VCaP (cell line): ENCODE measurements at regions not wholly inside any gene's neighbourhood (a gene's known extent, or its start where the extent isn't known, plus 50 kb on each side); places are given as distances from the start of the nearest gene placed in this dataset.

Experiments used
- H3K27ac ChIP-seq: fragments of 450-650 bp; 2 replicates; pipeline ENCODE4 v1.5.1; 2017
- TF ChIP-seq, protein P1 (sequence below): fragments of 450-650 bp; conservative IDR thresholded peaks from 2 replicates; pipeline ENCODE4 v1.5.1; 2017; ENCODE audit warnings: mild to moderate bottlenecking, moderate library complexity

DNA sequence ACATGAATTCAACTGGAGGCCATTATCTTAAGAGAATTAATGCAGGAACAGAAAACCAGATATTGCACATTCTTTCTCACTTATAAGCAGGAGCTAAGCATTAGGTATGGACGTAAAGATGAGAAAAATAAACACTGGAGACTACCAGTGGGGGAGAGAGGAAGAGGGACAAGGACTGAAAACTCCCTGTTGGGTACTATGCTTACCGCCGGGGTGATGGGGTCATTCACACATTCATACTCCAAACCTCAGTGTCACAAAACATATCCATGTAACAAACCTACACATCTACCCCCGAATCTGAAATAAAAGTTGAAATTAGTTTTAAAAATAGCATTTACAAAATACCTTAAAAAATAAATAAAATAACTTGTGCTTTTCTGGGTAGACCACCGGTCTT, 80.8 kb upstream of the RAP1B start:
- no peak overlapping the region for H3K27ac ChIP-seq
- TF ChIP-seq, protein P1, sequence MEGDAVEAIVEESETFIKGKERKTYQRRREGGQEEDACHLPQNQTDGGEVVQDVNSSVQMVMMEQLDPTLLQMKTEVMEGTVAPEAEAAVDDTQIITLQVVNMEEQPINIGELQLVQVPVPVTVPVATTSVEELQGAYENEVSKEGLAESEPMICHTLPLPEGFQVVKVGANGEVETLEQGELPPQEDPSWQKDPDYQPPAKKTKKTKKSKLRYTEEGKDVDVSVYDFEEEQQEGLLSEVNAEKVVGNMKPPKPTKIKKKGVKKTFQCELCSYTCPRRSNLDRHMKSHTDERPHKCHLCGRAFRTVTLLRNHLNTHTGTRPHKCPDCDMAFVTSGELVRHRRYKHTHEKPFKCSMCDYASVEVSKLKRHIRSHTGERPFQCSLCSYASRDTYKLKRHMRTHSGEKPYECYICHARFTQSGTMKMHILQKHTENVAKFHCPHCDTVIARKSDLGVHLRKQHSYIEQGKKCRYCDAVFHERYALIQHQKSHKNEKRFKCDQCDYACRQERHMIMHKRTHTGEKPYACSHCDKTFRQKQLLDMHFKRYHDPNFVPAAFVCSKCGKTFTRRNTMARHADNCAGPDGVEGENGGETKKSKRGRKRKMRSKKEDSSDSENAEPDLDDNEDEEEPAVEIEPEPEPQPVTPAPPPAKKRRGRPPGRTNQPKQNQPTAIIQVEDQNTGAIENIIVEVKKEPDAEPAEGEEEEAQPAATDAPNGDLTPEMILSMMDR = no peak

DNA sequence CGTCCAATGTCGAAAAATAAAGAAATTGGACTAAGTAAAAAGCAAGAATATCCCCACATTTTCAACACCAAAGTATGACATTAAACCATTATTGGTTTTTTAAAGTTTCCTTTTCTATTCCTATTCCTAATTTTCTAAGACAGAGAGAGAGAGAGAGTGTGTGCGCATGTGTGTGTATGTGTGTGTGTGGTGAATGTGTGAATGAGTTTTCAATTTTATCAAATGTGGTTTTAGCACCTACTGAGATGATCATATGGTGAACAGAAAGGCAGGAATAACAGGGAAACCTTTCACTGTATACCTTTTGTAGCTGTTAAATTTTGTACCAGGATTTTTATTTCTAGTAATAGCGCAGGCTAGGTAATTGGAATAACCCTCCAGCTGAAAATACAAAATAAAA, 80.4 kb upstream of the RAP1B start:
- TF ChIP-seq, protein P1 = no peak
- H3K27ac ChIP-seq = no peak overlapping the region

- no peak overlapping the region for H3K27ac ChIP-seq
Measured at GRCh38 chr12:68530965-68531364, 79.7 kb upstream of the RAP1B start.

GRCh38 chr12:68532204-68532886, 78.4 kb upstream of the RAP1B start:
- H3K27ac ChIP-seq = no peak overlapping the region
- TF ChIP-seq, protein P1 = no peak

More at GRCh38 chr12:68530965-68531364, 79.7 kb upstream of the RAP1B start:
- TF ChIP-seq, protein P1 = no peak

DNA sequence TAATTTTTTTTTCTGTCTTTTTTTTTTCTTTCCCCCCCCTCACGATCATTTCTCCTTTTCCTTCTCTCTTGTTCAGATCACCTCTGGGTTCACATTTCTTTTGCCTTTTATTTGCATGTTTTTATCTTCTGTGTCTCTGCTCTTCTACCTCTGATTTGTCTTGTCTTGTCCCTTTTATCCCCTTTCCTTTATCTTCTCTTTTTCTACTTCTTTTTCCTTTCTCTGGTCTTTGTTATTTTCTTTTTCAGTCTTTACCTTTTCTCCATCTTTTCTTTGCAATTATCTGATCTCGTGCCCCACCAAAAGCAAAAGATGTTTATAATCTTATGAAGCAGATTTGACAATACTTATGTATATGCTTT, 77.8 kb upstream of the RAP1B start:
- TF ChIP-seq, protein P1 = no peak
- H3K27ac ChIP-seq = no peak overlapping the region

DNA sequence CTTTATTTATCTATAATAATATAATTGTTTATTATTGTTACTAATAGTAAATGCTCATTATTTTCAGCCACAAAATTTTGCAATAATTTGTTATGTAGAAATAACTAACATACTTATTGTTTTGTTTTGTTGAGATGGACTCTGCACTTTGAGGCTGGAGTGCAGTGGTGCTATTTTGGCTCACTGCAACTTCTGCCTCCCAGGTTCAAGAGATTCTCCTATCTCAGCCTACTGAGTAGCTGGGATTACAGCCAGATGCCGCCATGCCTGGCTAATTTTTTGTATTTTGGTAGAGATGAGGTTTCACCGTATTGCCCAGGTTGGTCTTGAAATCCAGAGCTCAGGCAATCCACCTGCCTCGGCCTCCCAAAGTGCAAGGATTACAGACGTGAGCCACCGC, 76.6 kb upstream of the RAP1B start:
- H3K27ac ChIP-seq = no peak overlapping the region
- TF ChIP-seq, protein P1 = no peak

- H3K27ac ChIP-seq = no peak overlapping the region
- TF ChIP-seq, protein P1 = no peak
Measured at GRCh38 chr12:68536885-68537485, 73.7 kb upstream of the RAP1B start.
